ENCODE measurements at regions not wholly inside any gene's neighbourhood (a gene's known extent, or its start where the extent isn't known, plus 50 kb on each side); places are given as distances from the start of the nearest gene placed in this dataset.

DNA sequence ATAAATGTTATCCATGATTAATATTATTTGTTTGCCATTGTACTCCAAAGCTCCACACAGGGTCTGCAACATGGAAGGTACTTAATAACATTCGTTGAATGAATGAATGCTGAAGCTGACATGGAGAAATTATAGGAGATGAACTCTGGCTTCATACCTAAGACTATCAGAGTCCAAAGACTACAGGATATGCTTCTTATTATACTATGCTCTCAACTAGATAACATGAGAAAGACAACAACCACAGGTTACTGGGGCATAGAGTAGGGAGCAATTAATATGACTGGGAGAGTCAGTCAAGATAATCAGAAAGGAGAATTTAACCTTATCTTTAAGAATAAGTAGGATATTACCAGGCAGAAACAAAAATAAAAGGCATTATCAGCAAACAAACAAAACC lies 236.3 kb upstream of the SOX5 start:
- FAIRE-seq = no peak
- no peak overlapping the region for H3K9ac ChIP-seq (ENCODE audit: insufficient read depth, low read depth, low read length)

DNA sequence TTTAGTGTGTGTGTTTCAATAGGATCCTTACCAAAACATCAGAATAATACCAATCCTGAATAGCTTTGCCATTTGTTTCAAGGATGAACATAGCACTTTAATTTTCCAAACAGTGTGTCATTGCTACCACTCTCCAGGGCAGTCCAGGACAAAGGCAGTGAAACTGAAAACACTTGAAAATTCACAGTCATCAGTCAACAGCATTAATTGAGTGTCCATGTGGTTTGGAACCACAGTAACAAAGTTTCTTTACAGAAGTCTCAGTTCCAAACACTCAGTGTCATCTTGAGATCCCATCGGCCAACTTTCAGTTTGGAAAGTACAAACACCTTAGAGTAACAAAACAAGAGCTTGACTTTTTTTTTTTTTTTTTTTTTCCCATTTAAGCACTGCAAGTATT lies 228.4 kb upstream of the SOX5 start:
- intact Hi-C loops (cut with micrococcal nuclease; ENCODE audit: unreplicated experiment) = no loop called here
- Histone ChIP-seq H2AFZ (ENCODE audit: low read length) (no peak overlapping the region), H3K27me3 (ENCODE audit: control insufficient read depth in 1 of 2, insufficient read depth in 2 of 2, low read length in 2 of 2) (no peaks in the 10 kb centered on the region), H3K9me3 (ENCODE audit: low read length) (no peaks in the 10 kb centered on the region), H3K4me2 (ENCODE audit: low read depth, low read length) (no peak overlapping the region), H3K36me3 (replicated peaks in 1 of 2; ENCODE audit: control insufficient read depth in 1 of 2, insufficient read depth in 2 of 2, low read length in 2 of 2) (no peaks in the 10 kb centered on the region), H3K79me2 (ENCODE audit: insufficient read depth, low read length) (no peaks in the 10 kb centered on the region), H3K4me1 (ENCODE audit: insufficient read depth, low read length) (no peaks in the 10 kb centered on the region), H4K20me1 (ENCODE audit: insufficient read depth, low read length) (no peaks in the 10 kb centered on the region), H3K4me3 (replicated peaks in 1 of 3; ENCODE audit: insufficient read depth in 1 of 3, low read depth in 2 of 3, low read length in 3 of 3) (no peak overlapping the region), H3K9ac (ENCODE audit: insufficient read depth, low read depth, low read length) (no peak overlapping the region), H3K27ac (ENCODE audit: extremely low read length, insufficient read depth, low read length) (no peak overlapping the region)
- no peak for ATAC-seq
- 76% methylated on average over 1 of the region's 1 CpG for WGBS (ENCODE audit: low lambda C conversion rate)
- FAIRE-seq = no peak
- in situ Hi-C loops (cut with HindIII; ENCODE audit: extremely low pct_ligation_motif_present, low pct_unique_long_range_greater_than_20kb) = no loop called here
- POLR2A ChIA-PET = no interaction called here
- CTCF ChIA-PET (ENCODE audit: low intra/inter-chr PET ratio, low total read pairs) = no interaction called here
- DNase-seq (ENCODE audit: low spot score) = no peak
- no TSS peak for BruUV-seq (replicated peaks)
- TF ChIP-seq, protein P1, sequence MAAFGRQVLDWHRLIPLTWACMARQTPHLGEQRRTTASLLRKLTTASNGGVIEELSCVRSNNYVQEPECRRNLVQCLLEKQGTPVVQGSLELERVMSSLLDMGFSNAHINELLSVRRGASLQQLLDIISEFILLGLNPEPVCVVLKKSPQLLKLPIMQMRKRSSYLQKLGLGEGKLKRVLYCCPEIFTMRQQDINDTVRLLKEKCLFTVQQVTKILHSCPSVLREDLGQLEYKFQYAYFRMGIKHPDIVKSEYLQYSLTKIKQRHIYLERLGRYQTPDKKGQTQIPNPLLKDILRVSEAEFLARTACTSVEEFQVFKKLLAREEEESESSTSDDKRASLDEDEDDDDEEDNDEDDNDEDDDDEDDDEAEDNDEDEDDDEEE (CRISPR knock-in tag; IDR thresholded peaks at IDR 0.05) = no peak
- TF ChIP-seq XBP1 (CRISPR knock-in tag; IDR thresholded peaks at IDR 0.05) = no peak
- TF ChIP-seq MTA1 (CRISPR knock-in tag; IDR thresholded peaks at IDR 0.05; ENCODE audit: borderline replicate concordance) = no peak
- no peak for TF ChIP-seq TCF7L2 (IDR thresholded peaks at IDR 0.05; ENCODE audit: low read depth, low read length)
- no peak for TF ChIP-seq ZMYM3 (CRISPR knock-in tag; IDR thresholded peaks at IDR 0.05)
- no peak for TF ChIP-seq RARG (CRISPR knock-in tag; IDR thresholded peaks at IDR 0.05; ENCODE audit: low read depth)
- no peak for TF ChIP-seq ZNF207 (IDR thresholded peaks at IDR 0.05; ENCODE audit: borderline replicate concordance)
- TF ChIP-seq, protein P2, sequence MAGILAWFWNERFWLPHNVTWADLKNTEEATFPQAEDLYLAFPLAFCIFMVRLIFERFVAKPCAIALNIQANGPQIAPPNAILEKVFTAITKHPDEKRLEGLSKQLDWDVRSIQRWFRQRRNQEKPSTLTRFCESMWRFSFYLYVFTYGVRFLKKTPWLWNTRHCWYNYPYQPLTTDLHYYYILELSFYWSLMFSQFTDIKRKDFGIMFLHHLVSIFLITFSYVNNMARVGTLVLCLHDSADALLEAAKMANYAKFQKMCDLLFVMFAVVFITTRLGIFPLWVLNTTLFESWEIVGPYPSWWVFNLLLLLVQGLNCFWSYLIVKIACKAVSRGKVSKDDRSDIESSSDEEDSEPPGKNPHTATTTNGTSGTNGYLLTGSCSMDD (CRISPR knock-in tag; IDR thresholded peaks at IDR 0.05) = no peak
- no peak for TF ChIP-seq MAZ (IDR thresholded peaks at IDR 0.05; ENCODE audit: borderline replicate concordance, low read depth, low read length)
- no peak for TF ChIP-seq MAZ (CRISPR knock-in tag; IDR thresholded peaks at IDR 0.05; ENCODE audit: low read depth)

More for the DNA sequence above, 236.3 kb upstream of the SOX5 start:
- Histone ChIP-seq H3K27ac (ENCODE audit: extremely low read length, insufficient read depth, low read length) (no peak overlapping the region), H3K27me3 (ENCODE audit: control insufficient read depth in 1 of 2, insufficient read depth in 2 of 2, low read length in 2 of 2) (no peaks in the 10 kb centered on the region), H3K4me2 (ENCODE audit: low read depth, low read length) (no peak overlapping the region), H4K20me1 (ENCODE audit: insufficient read depth, low read length) (no peaks in the 10 kb centered on the region), H3K4me3 (replicated peaks in 1 of 3; ENCODE audit: insufficient read depth in 1 of 3, low read depth in 2 of 3, low read length in 3 of 3) (no peak overlapping the region), H3K9me3 (ENCODE audit: low read length) (no peaks in the 10 kb centered on the region), H2AFZ (ENCODE audit: low read length) (no peak overlapping the region), H3K36me3 (replicated peaks in 1 of 2; ENCODE audit: control insufficient read depth in 1 of 2, insufficient read depth in 2 of 2, low read length in 2 of 2) (no peaks in the 10 kb centered on the region), H3K4me1 (ENCODE audit: insufficient read depth, low read length) (no peaks in the 10 kb centered on the region), H3K79me2 (ENCODE audit: insufficient read depth, low read length) (no peaks in the 10 kb centered on the region)
- CTCF ChIA-PET (ENCODE audit: low intra/inter-chr PET ratio, low total read pairs) = no interaction called here
- no peak for ATAC-seq
- in situ Hi-C loops (cut with HindIII; ENCODE audit: extremely low pct_ligation_motif_present, low pct_unique_long_range_greater_than_20kb) = no loop called here
- BruUV-seq (replicated peaks) = no TSS peak
- DNase-seq (ENCODE audit: low spot score) = no peak
- intact Hi-C loops (cut with micrococcal nuclease; ENCODE audit: unreplicated experiment) = no loop called here
- TF ChIP-seq RXRA (CRISPR knock-in tag; IDR thresholded peaks at IDR 0.05) = no peak
- no peak for TF ChIP-seq ZSCAN9 (CRISPR knock-in tag; IDR thresholded peaks at IDR 0.05; ENCODE audit: borderline replicate concordance)
- TF ChIP-seq ZNF850 (CRISPR knock-in tag; conservative IDR thresholded peaks at IDR 0.05) = no peak
- TF ChIP-seq SIN3A (IDR thresholded peaks at IDR 0.05; ENCODE audit: borderline replicate concordance, low read depth, low read length) = no peak
- no peak for TF ChIP-seq MTF2 (CRISPR knock-in tag; IDR thresholded peaks at IDR 0.05; ENCODE audit: borderline replicate concordance)
- no peak for TF ChIP-seq THAP11 (CRISPR knock-in tag; IDR thresholded peaks at IDR 0.05)
- TF ChIP-seq, protein P3, sequence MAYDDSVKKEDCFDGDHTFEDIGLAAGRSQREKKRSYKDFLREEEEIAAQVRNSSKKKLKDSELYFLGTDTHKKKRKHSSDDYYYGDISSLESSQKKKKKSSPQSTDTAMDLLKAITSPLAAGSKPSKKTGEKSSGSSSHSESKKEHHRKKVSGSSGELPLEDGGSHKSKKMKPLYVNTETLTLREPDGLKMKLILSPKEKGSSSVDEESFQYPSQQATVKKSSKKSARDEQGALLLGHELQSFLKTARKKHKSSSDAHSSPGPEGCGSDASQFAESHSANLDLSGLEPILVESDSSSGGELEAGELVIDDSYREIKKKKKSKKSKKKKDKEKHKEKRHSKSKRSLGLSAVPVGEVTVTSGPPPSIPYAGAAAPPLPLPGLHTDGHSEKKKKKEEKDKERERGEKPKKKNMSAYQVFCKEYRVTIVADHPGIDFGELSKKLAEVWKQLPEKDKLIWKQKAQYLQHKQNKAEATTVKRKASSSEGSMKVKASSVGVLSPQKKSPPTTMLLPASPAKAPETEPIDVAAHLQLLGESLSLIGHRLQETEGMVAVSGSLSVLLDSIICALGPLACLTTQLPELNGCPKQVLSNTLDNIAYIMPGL (CRISPR knock-in tag; IDR thresholded peaks at IDR 0.05; ENCODE audit: borderline replicate concordance in 1 of 2, low read depth in 1 of 2) = no peak
- no peak for TF ChIP-seq ZNF30 (CRISPR knock-in tag; IDR thresholded peaks at IDR 0.05)
- TF ChIP-seq HMG20A (CRISPR knock-in tag; IDR thresholded peaks at IDR 0.05; ENCODE audit: borderline replicate concordance) = no peak
- no peak for TF ChIP-seq KLF16 (CRISPR knock-in tag; IDR thresholded peaks at IDR 0.05)
- TF ChIP-seq TRIM24 (CRISPR knock-in tag; IDR thresholded peaks at IDR 0.05) = no peak
- TF ChIP-seq RFX1 (IDR thresholded peaks at IDR 0.05) = no peak
- TF ChIP-seq ARNT2 (CRISPR knock-in tag; IDR thresholded peaks at IDR 0.05; ENCODE audit: low read depth) = no peak
- no peak for TF ChIP-seq ARNT (IDR thresholded peaks at IDR 0.05)
- TF ChIP-seq, protein P4, sequence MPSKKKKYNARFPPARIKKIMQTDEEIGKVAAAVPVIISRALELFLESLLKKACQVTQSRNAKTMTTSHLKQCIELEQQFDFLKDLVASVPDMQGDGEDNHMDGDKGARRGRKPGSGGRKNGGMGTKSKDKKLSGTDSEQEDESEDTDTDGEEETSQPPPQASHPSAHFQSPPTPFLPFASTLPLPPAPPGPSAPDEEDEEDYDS (CRISPR knock-in tag; IDR thresholded peaks at IDR 0.05) = no peak
- 28% methylated on average over 1 of the region's 1 CpG for WGBS (ENCODE audit: low lambda C conversion rate)
- POLR2A ChIA-PET = no interaction called here

Measured in HepG2 (cell line).